IMR-90 (cell line): ENCODE measurements at regions not wholly inside any gene's neighbourhood (a gene's known extent, or its start where the extent isn't known, plus 50 kb on each side); places are given as distances from the start of the nearest gene placed in this dataset.

ENCODE experiments used
- CEBPB ChIP-seq: IDR thresholded peaks from 2 replicates; pipeline ENCODE4 v1.6.1; 2012; ENCODE audit warnings: low read depth, low read length, improper control_type of control experiment
- CTCF ChIP-seq: conservative IDR thresholded peaks from 2 replicates; pipeline ENCODE4 v1.5.1; 2012; ENCODE audit warnings: mild to moderate bottlenecking, low read depth, low read length, improper control_type of control experiment
- FOS ChIP-seq: fragments of 150-350 bp; IDR thresholded peaks from 2 replicates; pipeline ENCODE4 v1.6.1; 2016; ENCODE audit warnings: low read depth, low read length
- MAZ ChIP-seq: IDR thresholded peaks from 2 replicates; pipeline ENCODE4 v1.6.1; 2012; ENCODE audit warnings: low read depth, mild to moderate bottlenecking, low read length, improper control_type of control experiment, moderate library complexity, borderline replicate concordance
- MXI1 ChIP-seq: IDR thresholded peaks from 2 replicates; pipeline ENCODE4 v1.6.1; 2012; ENCODE audit warnings: low read depth, mild to moderate bottlenecking, low read length, moderate library complexity, borderline replicate concordance
- POLR2A ChIP-seq: IDR thresholded peaks from 2 replicates; pipeline ENCODE4 v1.6.1; 2012; ENCODE audit warnings: mild to moderate bottlenecking, low read depth, low read length
- RAD21 ChIP-seq: IDR thresholded peaks from 2 replicates; pipeline ENCODE4 v1.6.1; 2012; ENCODE audit warnings: low read length, improper control_type of control experiment
- TF ChIP-seq, protein P1 (sequence below): fragments of 150-350 bp; IDR thresholded peaks from 2 replicates; pipeline ENCODE4 v1.6.1; 2017; ENCODE audit warnings: mild to moderate bottlenecking, antibody characterized with exemption, low read length, low read depth
- TF ChIP-seq, protein P2 (sequence below): fragments of 150-350 bp; IDR thresholded peaks from 2 replicates; pipeline ENCODE4 v1.6.1; 2016; ENCODE audit warnings: low read depth, mild to moderate bottlenecking, low read length, moderate library complexity, borderline replicate concordance

GRCh38 chr9:103904242-103904641, 189.9 kb upstream of the SMC2 start:
- TF ChIP-seq CTCF (no peak), POLR2A (no peak), FOS (no peak), MAZ (no peak), MXI1 (no peak), CEBPB (no peak), RAD21 (no peak)
- TF ChIP-seq, protein P1, sequence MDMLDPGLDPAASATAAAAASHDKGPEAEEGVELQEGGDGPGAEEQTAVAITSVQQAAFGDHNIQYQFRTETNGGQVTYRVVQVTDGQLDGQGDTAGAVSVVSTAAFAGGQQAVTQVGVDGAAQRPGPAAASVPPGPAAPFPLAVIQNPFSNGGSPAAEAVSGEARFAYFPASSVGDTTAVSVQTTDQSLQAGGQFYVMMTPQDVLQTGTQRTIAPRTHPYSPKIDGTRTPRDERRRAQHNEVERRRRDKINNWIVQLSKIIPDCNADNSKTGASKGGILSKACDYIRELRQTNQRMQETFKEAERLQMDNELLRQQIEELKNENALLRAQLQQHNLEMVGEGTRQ, result no peak
- TF ChIP-seq, protein P2, sequence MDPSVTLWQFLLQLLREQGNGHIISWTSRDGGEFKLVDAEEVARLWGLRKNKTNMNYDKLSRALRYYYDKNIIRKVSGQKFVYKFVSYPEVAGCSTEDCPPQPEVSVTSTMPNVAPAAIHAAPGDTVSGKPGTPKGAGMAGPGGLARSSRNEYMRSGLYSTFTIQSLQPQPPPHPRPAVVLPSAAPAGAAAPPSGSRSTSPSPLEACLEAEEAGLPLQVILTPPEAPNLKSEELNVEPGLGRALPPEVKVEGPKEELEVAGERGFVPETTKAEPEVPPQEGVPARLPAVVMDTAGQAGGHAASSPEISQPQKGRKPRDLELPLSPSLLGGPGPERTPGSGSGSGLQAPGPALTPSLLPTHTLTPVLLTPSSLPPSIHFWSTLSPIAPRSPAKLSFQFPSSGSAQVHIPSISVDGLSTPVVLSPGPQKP, result no peak
